ENCODE measurements at regions not wholly inside any gene's neighbourhood (a gene's known extent, or its start where the extent isn't known, plus 50 kb on each side); places are given as distances from the start of the nearest gene placed in this dataset.

DNA sequence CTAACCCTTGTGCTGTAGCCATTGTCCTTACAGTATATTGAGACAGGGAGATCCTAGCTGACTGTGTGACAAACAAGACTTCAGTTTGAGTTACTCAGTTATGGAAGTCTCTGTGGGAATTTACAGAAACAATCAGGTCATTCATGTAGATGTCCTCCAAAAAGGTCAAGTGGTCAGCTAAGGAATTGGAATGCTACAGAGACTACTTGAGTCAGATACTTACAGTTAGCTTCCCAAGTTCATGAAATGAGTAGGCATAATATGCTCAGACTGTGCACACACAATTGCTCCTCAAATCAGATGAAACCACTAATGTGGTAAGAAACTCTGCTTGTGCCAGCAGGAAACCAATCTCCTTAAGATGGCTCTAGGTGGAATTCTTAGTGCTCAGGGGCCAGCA, 985.7 kb downstream of the NSUN3 start:
- TF ChIP-seq, protein P1, sequence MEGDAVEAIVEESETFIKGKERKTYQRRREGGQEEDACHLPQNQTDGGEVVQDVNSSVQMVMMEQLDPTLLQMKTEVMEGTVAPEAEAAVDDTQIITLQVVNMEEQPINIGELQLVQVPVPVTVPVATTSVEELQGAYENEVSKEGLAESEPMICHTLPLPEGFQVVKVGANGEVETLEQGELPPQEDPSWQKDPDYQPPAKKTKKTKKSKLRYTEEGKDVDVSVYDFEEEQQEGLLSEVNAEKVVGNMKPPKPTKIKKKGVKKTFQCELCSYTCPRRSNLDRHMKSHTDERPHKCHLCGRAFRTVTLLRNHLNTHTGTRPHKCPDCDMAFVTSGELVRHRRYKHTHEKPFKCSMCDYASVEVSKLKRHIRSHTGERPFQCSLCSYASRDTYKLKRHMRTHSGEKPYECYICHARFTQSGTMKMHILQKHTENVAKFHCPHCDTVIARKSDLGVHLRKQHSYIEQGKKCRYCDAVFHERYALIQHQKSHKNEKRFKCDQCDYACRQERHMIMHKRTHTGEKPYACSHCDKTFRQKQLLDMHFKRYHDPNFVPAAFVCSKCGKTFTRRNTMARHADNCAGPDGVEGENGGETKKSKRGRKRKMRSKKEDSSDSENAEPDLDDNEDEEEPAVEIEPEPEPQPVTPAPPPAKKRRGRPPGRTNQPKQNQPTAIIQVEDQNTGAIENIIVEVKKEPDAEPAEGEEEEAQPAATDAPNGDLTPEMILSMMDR (IDR thresholded peaks at IDR 0.05; ENCODE audit: borderline replicate concordance, extremely low read depth, low read length, poor library complexity, severe bottlenecking), result no peak
- TF ChIP-seq EZH2 (IDR thresholded peaks at IDR 0.05; ENCODE audit: borderline replicate concordance, low read depth, low read length, severe bottlenecking), result no peak

Data from DND-41 (cell line).